HEK293 (cell line): ENCODE measurements at regions not wholly inside any gene's neighbourhood (a gene's known extent, or its start where the extent isn't known, plus 50 kb on each side); places are given as distances from the start of the nearest gene placed in this dataset.

ENCODE experiments used
- CTCF ChIA-PET: fragments of 350-600 bp; formaldehyde crosslinking; extraction: SDS; loops from one replicate; lab custom pipeline; 2021; ENCODE audit warnings: antibody characterized with exemption; lab: Yijun Ruan, JAX
- POLR2A ChIA-PET: fragments of 300-600 bp; formaldehyde crosslinking; extraction: SDS; loops from one replicate; lab custom pipeline; 2020; ENCODE audit warnings: antibody characterized with exemption, inconsistent platforms; lab: Yijun Ruan, JAX
- H3K27ac ChIP-seq: fragments of 200-500 bp; sonication (Bioruptor generic); 2 replicates; pipeline ENCODE4 v1.5.1; 2014; ENCODE audit warnings: low read depth, low read length, control low read depth, inconsistent platforms; ENCODE audit errors: extremely low read depth
- H3K36me3 ChIP-seq, 2 experiments: fragments of 200-500 bp in 1 of 2; sonication (Bioruptor generic) in 1 of 2; 1 replicate in 1 of 2; 2 replicates in 1 of 2; pipeline ENCODE4 v1.5.1; 2014 to 2017; ENCODE audit warnings: inconsistent platforms in 2 of 2, low read length in 2 of 2; ENCODE audit not compliant: control insufficient read depth in 2 of 2, insufficient read depth in 1 of 2
- H3K4me1 ChIP-seq: fragments of 200-500 bp; sonication (Bioruptor generic); 2 replicates; pipeline ENCODE4 v1.5.1; 2014; ENCODE audit warnings: mild to moderate bottlenecking, low read length, inconsistent platforms; ENCODE audit not compliant: control insufficient read depth, insufficient read depth
- H3K4me3 ChIP-seq: 2 replicates; pipeline ENCODE4 v1.5.1; 2011; ENCODE audit warnings: low read depth, mild to moderate bottlenecking, control low read depth, low read length, moderate library complexity
- H3K9me3 ChIP-seq: fragments of 200-500 bp; sonication (Bioruptor generic); 2 replicates; pipeline ENCODE4 v1.5.1; 2014; ENCODE audit warnings: low read depth, low read length, inconsistent platforms; ENCODE audit not compliant: control insufficient read depth, insufficient read depth
- KLF9 ChIP-seq: fragments of 450-650 bp; formaldehyde crosslinking; IDR thresholded peaks from 2 replicates; pipeline ENCODE4 v1.5.1; 2016; ENCODE audit warnings: missing biosample characterization, missing genetic modification characterization, low read depth
- SETDB1 ChIP-seq: IDR thresholded peaks from one replicate; pipeline ENCODE4 v1.6.1; 2017; ENCODE audit warnings: mild to moderate bottlenecking, low read length, moderate library complexity, mixed read lengths; ENCODE audit not compliant: insufficient read length
- ZBTB10 ChIP-seq: fragments of 450-650 bp; formaldehyde crosslinking; IDR thresholded peaks from 2 replicates; pipeline ENCODE4 v1.5.1; 2016; ENCODE audit warnings: missing biosample characterization, missing genetic modification characterization
- ZBTB49 ChIP-seq: fragments of 450-650 bp; formaldehyde crosslinking; IDR thresholded peaks from 2 replicates; pipeline ENCODE4 v1.5.1; 2016; ENCODE audit warnings: missing biosample characterization, missing genetic modification characterization, low read depth
- ZFP37 ChIP-seq: fragments of 450-650 bp; formaldehyde crosslinking; IDR thresholded peaks from 2 replicates; pipeline ENCODE4 v1.5.1; 2016; ENCODE audit warnings: missing biosample characterization, missing genetic modification characterization
- ZNF121 ChIP-seq: fragments of 450-650 bp; formaldehyde crosslinking; IDR thresholded peaks from 2 replicates; pipeline ENCODE4 v1.5.1; 2016; ENCODE audit warnings: missing biosample characterization, missing genetic modification characterization
- ZNF26 ChIP-seq: fragments of 450-650 bp; formaldehyde crosslinking; IDR thresholded peaks from 2 replicates; pipeline ENCODE4 v1.5.1; 2016; ENCODE audit warnings: missing biosample characterization, missing genetic modification characterization
- ZNF280C ChIP-seq: fragments of 450-650 bp; formaldehyde crosslinking; IDR thresholded peaks from 2 replicates; pipeline ENCODE4 v1.5.1; 2016; ENCODE audit warnings: missing biosample characterization, missing genetic modification characterization
- ZNF324 ChIP-seq: fragments of 450-650 bp; formaldehyde crosslinking; IDR thresholded peaks from 2 replicates; pipeline ENCODE4 v1.5.1; 2016; ENCODE audit warnings: missing biosample characterization, missing genetic modification characterization
- ZNF768 ChIP-seq: fragments of 450-650 bp; formaldehyde crosslinking; IDR thresholded peaks from 2 replicates; pipeline ENCODE4 v1.5.1; 2018; ENCODE audit warnings: missing biosample characterization, mild to moderate bottlenecking, missing genetic modification characterization

GRCh38 chr12:58421990-58422389 is 480.6 kb downstream of the ATP23 start:
- ChIA-PET POLR2A (no interaction called here), CTCF (no interaction called here)

More at GRCh38 chr12:58421990-58422389, 480.6 kb downstream of the ATP23 start:
- H3K9me3 ChIP-seq = no peaks in the 10 kb centered on the region
- H3K4me1 ChIP-seq = peaks cover 3% of the 10 kb centered on the region
- TF ChIP-seq ZNF280C (tag by site-specific recombination) (no peak), ZBTB49 (tag by site-specific recombination) (no peak), ZNF324 (tag by site-specific recombination) (no peak), ZNF26 (tag by site-specific recombination) (no peak), ZNF768 (no peak), ZFP37 (tag by site-specific recombination) (no peak), ZBTB10 (tag by site-specific recombination) (no peak), SETDB1 (no peak), KLF9 (tag by site-specific recombination) (no peak), ZNF121 (tag by site-specific recombination) (no peak)
- no peak overlapping the region for H3K4me3 ChIP-seq
- H3K27ac ChIP-seq = no peak overlapping the region
- H3K36me3 ChIP-seq = no peaks in the 10 kb centered on the region
